WI38 (cell line): ENCODE measurements at regions not wholly inside any gene's neighbourhood (a gene's known extent, or its start where the extent isn't known, plus 50 kb on each side); places are given as distances from the start of the nearest gene placed in this dataset.

ENCODE experiments used
- H3K4me3 ChIP-seq: 2 replicates; pipeline ENCODE4 v1.5.1; 2011; ENCODE audit warnings: low read depth, mild to moderate bottlenecking, control low read depth, low read length
- CTCF ChIP-seq: IDR thresholded peaks from 2 replicates; pipeline ENCODE4 v1.5.1; 2012; ENCODE audit warnings: low read depth, mild to moderate bottlenecking, control low read depth, low read length

DNA sequence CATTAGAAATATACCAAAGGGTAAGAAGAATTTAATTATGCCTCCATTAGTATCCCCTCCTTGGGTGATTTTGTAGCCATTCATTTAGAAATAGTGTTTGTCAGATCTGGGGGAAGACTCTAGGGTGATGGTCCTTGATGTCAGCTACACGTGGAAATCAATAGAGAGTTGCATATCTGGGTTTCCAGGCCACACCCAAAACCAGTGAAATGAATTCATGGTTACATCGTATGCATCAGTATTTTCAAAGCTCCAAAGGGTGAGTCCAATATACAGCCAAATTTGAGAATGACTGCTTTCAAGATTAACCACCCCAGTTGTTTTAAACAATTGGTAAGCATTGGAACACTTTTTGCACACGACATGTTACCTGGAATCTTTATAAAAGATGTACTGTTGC is 173.4 kb upstream of the SGCD start:
- no peak for TF ChIP-seq CTCF
- H3K4me3 ChIP-seq: no peak overlapping the region

- no peak overlapping the region for H3K4me3 ChIP-seq
- TF ChIP-seq CTCF: no peak
Measured at GRCh38 chr5:156154757-156155156, 172.2 kb upstream of the SGCD start.

GRCh38 chr5:156155598-156155997 is 171.4 kb upstream of the SGCD start:
- TF ChIP-seq CTCF: no peak
- H3K4me3 ChIP-seq: no peak overlapping the region

DNA sequence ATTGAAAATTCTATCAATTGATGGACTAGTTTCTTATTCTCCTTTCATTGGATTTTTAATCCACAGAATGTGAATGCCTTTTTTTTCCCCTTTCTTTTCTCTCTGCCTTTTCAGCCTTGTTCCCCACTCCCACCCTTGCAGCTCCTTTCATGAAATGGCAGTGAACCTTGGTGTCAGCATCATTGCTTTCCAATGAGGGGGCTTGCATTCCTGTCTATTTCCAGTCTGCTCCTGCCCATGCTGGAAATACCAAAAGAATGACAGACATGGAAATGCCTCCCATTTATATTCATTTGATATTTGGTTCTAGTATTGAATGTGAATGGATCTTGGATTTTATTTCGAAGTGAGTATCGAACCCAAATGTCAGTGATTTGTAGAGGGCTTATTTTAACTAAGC is 162.7 kb upstream of the SGCD start:
- no peak for TF ChIP-seq CTCF
- no peak overlapping the region for H3K4me3 ChIP-seq

- no peak for TF ChIP-seq CTCF
Measured at GRCh38 chr5:156169495-156169894, 157.5 kb upstream of the SGCD start.

DNA sequence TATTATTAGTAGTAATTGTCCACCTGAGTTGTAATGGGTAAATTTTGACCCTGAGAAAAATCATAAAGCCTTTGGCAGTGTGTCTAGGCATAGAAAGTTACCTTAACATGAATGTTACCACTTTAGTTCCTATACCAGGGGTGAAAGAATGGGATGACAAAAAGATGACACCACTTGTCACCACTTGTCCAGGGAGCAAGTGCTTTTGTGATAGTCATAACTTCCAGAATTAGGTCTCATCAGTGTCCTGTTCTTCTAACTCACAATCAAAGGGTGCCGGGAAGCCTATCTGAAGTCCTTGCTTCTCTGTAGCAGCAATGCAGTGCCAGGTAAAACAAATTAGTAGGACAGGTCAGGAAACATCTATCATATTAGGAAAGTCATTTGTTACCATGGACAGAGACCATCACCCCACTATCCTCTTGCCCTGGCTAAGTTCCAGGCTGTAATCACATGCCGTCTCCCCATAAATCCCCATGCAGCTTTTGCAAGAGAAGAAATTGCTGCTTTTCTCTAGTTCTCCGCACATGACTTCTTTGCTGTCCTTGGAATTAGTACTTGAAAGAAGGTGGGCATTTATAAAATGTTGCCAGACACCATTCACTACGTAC is 156.5 kb upstream of the SGCD start:
- no peak for TF ChIP-seq CTCF
- no peak overlapping the region for H3K4me3 ChIP-seq

More at GRCh38 chr5:156169495-156169894, 157.5 kb upstream of the SGCD start:
- H3K4me3 ChIP-seq: no peak overlapping the region

DNA sequence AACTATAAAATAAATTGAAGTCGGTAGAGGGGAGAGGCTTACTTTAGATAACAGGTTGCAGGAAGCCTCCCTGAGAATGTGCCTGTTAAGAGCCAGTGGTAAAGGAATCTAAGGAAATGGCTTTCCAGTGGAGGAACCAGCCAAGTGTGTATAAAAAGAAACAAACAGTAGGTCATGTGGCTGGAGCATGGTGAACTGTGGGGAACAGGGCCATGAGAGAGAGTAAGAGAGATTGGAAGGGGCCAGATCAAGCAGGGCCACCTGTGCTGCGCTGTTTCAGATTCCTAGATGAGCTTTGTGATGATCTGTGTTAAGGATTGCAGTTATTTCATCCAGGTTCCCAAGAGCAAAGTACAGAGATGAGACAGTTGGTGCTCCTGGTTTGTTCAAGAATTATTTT is 152.7 kb upstream of the SGCD start:
- no peak overlapping the region for H3K4me3 ChIP-seq
- no peak for TF ChIP-seq CTCF
